Dermis microvascular lymphatic vessel endothelial cell (primary cell): ENCODE measurements at regions not wholly inside any gene's neighbourhood (a gene's known extent, or its start where the extent isn't known, plus 50 kb on each side); places are given as distances from the start of the nearest gene placed in this dataset.

ENCODE experiments used
- DNase-seq, 2 donors: peaks; one replicate each; pipeline versions ENCODE4 v3.0.0 to v3.0.0-alpha.2; 2010; ENCODE audit warnings: low read depth in 2 of 2

DNA sequence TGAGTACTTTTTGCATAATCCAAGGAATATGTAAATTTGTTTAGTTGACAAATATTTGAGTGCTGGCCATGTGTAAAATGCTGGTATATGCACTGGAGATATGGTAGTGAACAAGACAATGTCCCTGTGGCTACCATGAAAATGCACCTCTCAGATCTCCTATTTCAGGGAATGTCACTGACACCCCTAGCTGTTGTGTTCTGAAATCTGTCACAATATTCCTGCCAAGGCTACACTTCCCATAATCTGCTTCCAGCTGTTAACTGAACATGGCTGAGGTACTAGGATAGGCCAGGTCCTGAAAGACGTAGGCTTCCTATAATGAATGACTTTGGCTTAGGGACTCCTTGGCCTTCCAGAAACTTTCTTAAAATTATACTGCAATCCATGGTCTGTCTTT is 197.8 kb downstream of the ZNF648 start:
- DNase-seq = no peak

- no peak for DNase-seq
These were observed 198.5 kb downstream of the ZNF648 start for GRCh38 chr1:181863006-181863405.

GRCh38 chr1:181858135-181858534 is 203.4 kb downstream of the ZNF648 start:
- DNase-seq = peak in 1 of 2 donors; percentile 93
